GM18508 (cell line): ENCODE measurements at regions not wholly inside any gene's neighbourhood (a gene's known extent, or its start where the extent isn't known, plus 50 kb on each side); places are given as distances from the start of the nearest gene placed in this dataset.

Experiments
- ATAC-seq: cut with Tn5 transposase; IDR thresholded peaks from one replicate; pipeline ENCODE4 v1.9.1; 2021; ENCODE audit warnings: moderate number of reproducible peaks; ENCODE audit not compliant: insufficient read depth, unreplicated experiment

- no peak for ATAC-seq
Measured at GRCh38 chr18:73807551-73808192, 340.0 kb downstream of the FBXO15 start.

- no peak for ATAC-seq
Measured at GRCh38 chr18:73805991-73806390, 341.6 kb downstream of the FBXO15 start.

- no peak for ATAC-seq
Measured at GRCh38 chr18:73797419-73797818, 350.2 kb downstream of the FBXO15 start.

GRCh38 chr18:73793386-73793785 is 354.2 kb downstream of the FBXO15 start:
- no peak for ATAC-seq

GRCh38 chr18:73791081-73791480 is 356.6 kb downstream of the FBXO15 start:
- ATAC-seq: no peak

- ATAC-seq: no peak
Measured at GRCh38 chr18:73790587-73790986, 357.0 kb downstream of the FBXO15 start.

GRCh38 chr18:73787316-73787715 is 360.3 kb downstream of the FBXO15 start:
- ATAC-seq: no peak

GRCh38 chr18:73785300-73785699 is 362.3 kb downstream of the FBXO15 start:
- ATAC-seq: no peak

- no peak for ATAC-seq
Measured at GRCh38 chr18:73784853-73785252, 362.8 kb downstream of the FBXO15 start.

- no peak for ATAC-seq
Measured at GRCh38 chr18:73782405-73782804, 365.2 kb downstream of the FBXO15 start.

- no peak for ATAC-seq
Measured at GRCh38 chr18:73780218-73780617, 367.4 kb downstream of the FBXO15 start.

- ATAC-seq: no peak
Measured at GRCh38 chr18:73778032-73778359, 369.6 kb downstream of the FBXO15 start.

- ATAC-seq: no peak
Measured at GRCh38 chr18:73777356-73778031, 370.1 kb downstream of the FBXO15 start.

- ATAC-seq: no peak
Measured at GRCh38 chr18:73774811-73775509, 372.7 kb downstream of the FBXO15 start.

GRCh38 chr18:73768043-73768442 is 379.6 kb downstream of the FBXO15 start:
- no peak for ATAC-seq

GRCh38 chr18:73766910-73767515 is 380.6 kb downstream of the FBXO15 start:
- ATAC-seq: no peak

GRCh38 chr18:73758446-73758845 is 389.2 kb downstream of the FBXO15 start:
- no peak for ATAC-seq

- ATAC-seq: no peak
Measured at GRCh38 chr18:73756256-73757091, 391.2 kb downstream of the FBXO15 start.

GRCh38 chr18:73752965-73753364 is 394.7 kb downstream of the FBXO15 start:
- no peak for ATAC-seq

GRCh38 chr18:73752546-73752945 is 395.1 kb downstream of the FBXO15 start:
- no peak for ATAC-seq
